Activated naive CD4-positive, alpha-beta T cell treated with Interleukin-2 at 50 U/mL for 16 hours (primary cell): ENCODE measurements at regions not wholly inside any gene's neighbourhood (a gene's known extent, or its start where the extent isn't known, plus 50 kb on each side); places are given as distances from the start of the nearest gene placed in this dataset.

ENCODE experiments used
- DNase-seq: peaks from one replicate; pipeline ENCODE4 v3.0.0-alpha.2; 2020

DNA sequence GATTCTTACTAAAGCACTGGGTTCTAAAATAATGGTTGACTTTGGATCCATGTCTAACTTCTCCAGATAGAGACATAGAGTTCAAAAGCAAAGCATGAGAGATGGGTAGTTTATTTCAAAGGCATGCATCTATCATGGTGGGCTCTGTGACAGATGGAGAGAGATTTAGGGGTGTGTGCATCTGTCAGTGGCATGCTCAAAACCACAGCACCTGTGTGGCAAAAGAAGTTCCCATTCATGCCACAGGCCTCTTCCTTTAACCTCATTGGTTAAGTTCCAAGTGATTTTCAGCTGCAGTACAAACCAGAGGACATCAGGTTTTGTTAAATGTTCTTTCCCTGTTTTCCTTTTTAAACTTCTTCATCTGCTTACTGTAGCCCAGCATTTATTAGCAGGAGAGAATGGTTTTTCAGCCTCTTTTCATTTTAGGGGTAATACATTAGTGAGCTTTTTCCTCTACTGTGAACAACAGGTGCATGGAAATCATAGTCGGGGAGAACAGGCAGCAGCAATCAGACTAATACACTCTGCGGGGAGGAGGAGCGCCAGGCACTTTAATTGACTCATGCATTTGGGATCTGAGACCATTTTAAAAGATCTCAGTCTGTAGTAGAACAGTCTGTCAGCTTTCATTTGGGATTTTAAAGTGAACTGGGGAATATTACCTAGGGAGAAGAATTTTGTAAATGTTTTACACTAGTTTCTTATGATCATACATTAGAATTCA is 52.4 kb upstream of the UPP2 start:
- no peak for DNase-seq

DNA sequence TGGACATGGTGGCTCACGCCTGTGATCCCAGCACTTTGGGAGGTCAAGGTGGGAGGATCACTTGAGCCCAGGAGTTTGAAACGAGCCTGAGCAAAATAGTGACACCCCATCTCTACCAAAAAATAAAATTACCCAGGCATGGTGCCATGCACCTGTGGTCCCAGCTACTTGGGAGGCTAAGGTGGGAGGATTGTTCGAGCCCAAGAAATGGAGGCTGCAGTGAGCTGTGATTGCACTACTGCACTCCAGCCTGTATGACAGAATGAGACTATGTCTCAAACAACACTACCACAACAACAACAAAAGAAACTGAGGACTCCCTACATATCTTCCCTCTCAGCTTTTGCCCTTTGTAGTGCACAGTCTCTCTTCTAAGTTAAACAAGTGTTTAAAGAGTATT is 53.3 kb upstream of the UPP2 start:
- DNase-seq = no peak

DNA sequence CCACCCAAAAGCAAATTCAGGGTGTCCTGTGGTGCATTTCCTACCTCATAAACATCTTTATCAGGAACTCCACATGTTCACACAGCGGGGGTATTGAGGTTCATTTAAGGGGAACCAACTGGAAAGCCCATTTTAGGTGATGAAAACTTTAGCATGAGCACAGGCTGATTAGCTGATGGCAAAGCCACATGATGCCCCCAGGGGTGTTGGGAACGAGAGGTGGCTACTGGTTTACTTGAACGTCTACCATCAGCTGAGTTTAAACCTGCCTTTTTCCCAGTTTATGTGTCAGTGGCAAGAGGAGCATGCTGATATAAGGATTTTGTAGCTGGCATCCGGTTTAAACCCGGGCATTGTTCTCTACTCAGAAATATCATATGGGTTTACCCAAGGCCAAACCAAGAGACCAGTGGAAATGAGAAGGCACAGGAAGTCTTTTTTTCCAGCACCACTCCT is 54.5 kb upstream of the UPP2 start:
- DNase-seq = no peak

DNA sequence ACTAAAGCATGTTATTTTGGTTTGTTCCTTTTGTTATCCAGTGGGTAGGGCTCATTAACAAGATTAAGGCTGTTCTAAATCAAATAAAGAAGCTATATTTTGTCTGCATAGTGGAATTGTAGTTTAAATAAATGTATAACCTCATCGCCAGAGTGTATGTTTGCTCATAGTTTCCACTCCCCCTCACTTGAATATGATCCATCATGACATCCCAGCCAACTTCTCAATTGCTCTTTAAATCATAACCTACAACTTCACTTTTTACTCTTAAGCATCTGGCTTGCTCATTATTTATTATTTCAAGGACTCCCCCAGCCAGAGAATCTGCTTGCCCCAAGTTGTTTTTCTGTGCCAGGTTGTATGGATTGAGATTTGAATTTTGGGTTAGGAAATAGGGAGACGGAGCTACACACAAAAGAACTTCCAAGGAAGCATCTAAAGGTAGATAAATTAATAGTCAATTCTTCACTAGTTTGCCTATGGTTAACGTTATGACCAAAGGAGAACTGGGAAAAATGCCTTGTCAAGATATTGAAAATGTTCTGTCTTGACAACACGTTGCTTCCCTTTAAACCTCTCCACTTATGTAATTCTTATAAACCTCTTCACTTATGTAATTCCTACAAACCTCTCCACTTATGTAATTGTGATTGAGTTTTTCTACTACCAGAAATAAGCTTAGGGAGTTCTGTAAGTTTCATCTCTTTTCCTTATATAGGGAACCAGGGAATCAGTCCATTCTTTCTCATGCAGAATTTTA is 55.4 kb upstream of the UPP2 start:
- no peak for DNase-seq

DNA sequence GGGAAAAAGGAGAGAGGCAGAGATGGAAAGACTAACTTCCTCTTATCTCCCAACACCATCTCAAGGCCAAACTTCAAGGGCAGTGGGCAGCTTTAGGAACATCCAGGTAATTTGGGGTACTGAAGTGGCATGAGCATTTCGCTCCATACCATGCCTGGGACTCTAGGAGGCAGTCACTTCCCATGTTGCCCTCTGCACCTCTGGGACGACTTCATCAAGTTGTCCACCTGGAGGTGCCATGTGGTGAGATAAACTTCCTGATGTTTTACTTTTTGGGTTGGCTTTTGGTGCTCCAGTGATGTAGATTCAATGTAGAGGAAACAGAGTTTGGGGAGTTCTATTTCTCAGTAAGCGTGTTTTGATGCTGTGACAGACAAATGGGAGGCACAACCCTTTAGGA is 56.3 kb upstream of the UPP2 start:
- DNase-seq = no peak

DNA sequence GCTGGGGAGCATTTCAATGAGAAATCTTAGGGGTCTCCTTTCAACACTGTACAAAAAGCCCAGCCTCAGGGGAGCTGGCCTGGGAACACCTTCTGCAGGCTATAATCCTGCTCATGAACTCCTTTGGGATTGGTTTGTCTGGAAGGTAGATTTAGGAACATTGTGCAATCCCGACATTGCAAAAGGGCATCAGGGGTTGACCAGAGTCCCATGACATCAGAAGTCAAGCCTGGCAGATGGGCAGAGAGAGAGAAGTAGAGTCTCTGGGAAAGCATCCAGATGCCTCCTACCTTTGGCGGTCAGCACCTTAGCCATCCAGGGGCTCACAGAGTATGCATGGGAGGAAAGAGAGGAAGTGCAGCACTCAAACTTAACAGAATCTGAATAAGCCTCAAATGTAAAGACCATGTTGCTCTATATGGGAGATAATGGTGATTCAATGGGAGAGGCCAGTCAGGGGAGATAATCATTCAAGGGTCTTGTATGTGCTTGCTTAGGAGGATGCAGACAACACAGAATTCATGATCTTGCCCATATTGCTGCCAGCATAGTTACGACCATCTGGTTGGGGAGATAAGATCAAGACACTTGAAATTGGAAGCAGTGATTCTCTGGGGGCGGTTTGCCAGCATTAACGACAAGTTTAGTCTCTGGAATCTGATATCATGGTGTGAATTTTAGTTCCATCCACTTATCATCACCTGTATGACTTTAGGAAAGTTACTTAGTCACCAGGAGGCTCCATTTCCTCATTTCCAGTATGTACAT is 58.3 kb upstream of the UPP2 start:
- no peak for DNase-seq

DNA sequence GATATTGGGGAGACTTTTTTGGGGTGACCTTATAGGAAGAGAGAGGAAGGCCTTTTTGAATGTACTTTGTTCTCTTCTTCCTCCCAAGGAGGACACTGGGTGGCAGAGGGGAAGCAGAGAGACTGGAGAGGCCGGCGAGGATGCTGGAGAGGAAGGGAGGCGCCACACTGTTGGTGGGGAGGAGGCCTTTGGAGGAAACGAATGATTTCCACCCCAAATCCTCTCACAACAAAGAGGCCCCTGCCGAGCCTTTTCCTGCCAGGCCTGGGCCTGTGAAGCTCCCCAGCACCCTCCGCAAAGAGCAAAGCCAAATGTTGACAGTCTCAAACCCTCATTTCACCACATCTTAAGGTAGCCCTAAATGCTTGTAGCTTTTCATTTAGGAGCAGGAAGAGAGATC is 59.0 kb upstream of the UPP2 start:
- no peak for DNase-seq

DNA sequence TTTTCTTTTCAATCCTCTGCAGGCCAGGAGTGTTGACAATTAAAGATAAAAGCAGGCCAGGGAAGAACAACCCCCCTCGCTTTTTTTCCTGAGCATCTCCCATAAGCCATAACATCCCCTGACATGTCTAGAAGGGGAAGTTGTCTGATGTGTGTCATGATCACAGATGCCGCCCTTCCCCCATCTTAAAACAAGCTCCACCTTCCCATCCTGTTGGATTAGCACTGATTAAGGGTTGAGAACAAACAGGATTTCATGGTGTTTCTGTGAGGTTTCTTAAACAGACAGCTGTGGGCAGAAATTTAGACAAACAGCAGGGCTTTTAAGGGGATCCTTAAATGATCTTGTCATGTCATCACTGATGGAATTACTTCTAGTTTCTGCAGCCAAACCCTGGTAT is 59.4 kb upstream of the UPP2 start:
- DNase-seq = no peak

DNA sequence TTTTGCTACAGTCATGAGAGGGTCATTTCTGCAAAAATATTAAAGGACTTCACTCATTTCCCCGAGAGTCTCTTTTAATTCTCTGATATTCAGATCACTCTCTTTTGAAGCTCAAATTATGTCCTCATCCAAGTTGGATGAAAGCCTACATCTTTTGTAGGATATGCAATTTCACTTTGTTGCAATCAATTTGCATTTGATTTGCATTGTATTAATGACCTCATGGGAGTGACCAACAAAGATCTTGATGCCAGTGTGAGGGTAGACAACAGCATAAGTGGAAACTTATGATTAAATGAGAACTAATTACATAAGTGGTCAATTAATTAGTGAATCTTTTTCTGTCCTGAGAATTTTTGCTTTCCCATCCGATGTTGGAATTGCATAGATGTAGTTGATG is 60.3 kb upstream of the UPP2 start:
- no peak for DNase-seq

DNA sequence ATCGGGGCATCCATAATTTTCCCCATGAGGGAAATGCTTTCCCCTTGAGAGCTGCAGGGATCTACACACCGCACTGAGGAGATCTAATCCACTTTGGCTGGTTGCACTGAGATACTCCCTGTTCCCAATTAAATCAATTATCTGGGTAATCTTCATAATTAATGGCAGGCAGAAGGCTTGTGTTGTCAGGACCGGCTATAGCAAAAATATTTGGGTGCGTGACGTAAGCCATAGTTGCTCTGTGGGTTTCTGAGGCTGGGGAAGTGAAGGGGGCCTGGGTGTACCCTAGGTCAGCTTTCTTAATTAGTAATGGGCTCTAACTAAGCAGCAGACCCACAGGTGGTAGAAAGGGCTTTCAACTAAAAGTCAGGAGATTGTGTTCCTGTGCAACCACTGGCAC is 62.8 kb upstream of the UPP2 start:
- DNase-seq = no peak

DNA sequence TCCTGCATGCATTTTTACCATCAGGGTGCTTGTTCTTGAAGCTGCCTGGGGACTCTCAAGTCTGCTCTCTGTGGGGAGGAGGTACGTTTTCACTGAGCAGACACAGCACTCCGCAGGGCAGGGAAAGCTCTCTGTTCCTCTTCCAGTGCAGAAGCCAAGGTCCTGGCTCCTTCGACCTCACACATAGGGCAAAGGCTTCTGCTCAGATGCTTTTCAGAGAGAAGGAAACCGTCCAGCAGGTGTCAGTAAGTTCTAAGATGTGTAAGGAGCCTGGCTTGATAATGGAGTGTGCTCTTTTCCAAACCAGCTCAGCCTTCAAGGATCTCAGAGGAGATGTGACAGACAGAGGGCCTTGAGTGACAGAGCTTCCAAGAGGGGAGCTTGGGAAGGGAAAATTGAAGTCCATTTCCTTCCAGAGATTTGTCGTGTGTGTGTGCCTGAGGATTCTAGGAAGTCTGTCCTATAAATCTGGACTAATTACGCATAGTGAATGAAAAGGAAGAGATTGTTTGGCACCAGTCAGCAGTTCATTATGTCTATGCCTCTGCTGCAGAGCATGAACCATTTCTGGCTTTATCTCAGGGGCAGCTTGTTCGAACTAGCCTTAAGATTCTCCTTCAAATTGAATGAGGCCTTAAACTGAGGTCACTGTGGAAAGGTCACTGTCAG is 67.3 kb upstream of the UPP2 start:
- no peak for DNase-seq

DNA sequence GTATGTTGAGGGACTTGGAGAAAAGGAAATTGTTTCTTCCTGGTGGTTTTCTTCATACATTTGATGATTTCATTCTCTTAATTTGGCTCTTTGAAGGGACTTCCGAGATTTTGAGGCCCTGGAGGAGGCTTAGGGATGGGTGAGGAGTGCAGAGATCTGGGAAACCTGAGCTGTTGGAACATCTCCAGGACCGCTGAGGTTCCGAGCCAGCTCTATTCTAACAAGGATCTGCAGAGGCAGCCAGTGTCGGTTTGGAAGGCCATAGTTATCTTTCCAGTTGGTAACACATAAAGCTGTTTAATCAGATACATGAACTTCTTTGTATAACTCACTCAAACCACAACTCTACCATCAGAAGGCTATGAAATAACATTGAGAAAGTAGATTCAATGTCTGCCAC is 70.3 kb upstream of the UPP2 start:
- no peak for DNase-seq

DNA sequence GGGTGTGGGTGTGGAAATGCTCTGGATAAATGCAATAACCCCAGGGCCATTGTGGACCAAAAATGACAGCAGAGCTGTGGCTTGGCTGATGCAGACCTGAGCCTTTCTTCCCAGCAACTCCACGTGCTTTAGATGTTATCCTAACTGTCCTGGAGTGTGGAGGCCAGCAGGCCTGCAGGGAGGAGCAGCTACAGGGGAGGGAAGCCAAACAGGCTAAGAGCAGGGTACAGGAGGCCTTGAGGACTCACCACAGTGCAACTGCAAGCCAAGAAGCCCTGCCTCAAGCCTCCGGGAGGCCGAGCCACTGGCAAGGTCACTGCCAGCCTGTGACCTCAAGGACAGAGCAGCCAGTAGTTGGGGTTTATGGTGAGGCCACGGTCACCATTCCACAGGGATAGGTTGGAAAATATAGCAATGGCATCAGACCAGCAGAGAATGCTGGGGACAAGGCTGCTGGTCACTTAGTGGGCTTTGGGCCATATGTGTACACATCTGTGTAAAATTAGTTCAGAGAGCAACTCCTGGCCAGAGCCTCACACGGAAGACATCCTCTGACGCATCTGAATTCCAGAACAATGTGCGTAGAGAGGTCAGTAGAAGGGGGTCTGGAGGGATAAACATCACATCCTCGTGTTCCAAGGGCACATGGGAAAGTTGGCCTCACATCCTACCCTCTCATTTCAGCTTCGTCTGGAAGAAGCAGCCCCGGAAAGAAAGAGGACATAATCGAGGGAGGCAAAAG is 76.2 kb upstream of the UPP2 start:
- no peak for DNase-seq

DNA sequence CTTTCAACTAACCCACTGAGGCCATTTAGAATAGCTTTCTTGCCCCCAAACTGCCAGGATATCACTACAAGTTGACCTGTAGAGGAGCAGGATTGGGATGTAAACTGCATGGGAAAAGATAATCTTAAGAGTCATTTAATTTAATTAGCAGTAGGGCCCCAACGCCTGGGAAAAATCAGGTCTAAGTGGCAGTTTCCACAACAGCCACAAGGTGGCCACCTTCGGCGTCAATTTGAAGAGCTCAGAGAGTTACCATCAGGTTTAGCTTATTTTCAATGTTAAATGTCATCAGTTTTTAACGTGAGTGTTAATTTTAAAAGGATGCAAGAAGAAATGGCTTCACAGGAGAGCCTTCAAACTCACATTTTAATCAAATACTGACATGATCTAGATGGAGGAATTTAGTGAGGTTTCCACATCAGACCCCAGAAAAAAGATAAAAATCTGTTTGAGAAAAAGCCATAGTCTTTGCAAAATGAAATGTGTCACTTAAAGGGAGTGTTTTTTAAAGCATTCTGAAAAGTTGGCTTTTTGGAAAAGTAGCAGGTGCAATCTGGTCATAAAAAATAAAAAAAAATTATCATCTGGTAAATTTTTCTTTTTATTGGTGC is 77.3 kb upstream of the UPP2 start:
- DNase-seq = peak; percentile 61

DNA sequence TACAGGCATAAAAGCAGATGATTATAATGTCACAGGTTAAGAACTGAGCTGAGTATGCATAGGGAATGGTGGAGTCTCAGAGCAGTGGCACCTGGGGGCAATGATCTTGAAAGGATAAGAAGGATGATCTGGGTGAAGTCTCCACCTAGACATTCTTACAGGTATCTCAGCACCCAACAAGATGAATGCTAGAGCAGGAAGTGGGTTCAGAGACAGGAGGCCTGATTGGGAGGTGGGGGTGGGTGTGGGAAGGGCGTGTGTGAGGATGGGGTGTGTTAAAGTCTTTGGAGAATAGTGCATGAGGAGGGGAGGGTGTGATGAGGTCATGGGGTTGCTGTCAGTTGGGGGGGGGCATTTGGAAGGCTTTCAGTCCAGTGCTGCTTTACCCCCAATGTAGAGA is 78.8 kb upstream of the UPP2 start:
- no peak for DNase-seq

DNA sequence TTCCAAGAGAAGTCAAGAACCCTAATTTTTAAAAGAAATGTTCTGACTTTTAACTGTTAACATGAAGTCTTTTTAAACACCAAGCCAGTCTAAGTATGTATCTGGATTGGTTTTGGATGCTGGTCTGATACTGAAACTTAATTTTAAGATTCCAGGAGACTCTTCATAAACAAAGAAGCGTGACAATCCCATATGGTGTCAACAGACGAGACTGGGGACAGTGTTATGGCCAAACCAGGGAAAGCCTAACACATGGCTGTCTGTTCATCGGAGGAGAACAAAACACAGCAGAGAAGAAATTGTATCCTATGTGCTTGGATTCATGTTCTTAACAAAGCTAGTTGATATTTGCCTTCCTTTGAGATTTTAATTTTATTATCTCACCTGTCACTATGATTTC is 80.5 kb upstream of the UPP2 start:
- no peak for DNase-seq

DNA sequence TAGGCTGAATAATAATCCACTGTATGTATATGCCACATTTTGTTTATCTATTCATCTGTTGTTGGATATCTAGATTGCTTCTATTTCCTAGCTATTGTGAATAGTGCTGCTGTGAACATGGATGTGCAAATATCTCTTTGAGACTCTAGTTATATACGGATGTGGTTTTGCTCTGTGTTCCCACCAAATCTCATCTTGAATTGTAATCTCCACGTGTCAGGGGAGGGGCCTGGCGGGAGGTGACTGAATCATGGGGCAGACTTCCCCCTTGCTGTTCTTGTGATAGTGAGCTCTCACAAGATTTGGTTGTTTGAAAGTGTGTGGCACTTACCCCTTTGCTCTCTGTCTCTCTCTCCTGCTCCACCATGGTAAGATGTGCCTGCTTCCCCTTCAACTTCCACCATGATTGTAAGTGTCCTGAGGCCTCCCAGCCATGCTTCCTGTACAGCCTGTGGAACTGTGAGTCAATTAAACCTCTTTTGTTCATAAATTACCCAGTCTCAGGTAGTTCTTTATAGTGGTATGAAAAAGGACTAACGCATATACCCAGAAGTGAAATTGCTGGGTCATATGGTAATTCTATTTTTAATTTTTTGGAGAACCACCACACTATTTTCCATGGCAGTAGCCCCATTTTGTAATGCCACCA is 86.1 kb upstream of the UPP2 start:
- peak; percentile 18 for DNase-seq

DNA sequence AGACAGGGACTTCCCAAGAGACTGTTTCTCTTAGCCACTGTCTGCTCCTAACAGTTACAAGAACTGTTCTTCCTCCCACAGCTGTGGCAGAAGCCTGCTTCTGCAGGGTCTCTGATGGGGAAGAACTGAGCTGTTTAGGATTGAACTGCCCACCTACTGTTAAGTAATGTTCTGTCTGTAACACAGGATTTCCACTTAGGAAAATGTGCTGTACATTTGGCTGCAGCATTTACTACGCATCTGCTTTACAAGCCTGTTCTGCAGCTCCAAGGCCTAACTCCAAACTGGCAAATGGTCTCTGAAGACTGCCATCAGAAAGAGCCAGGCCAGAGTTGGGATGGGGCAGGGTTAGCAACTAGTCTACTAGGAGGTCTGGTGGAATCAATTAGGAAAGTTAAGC is 87.8 kb upstream of the UPP2 start:
- no peak for DNase-seq

DNA sequence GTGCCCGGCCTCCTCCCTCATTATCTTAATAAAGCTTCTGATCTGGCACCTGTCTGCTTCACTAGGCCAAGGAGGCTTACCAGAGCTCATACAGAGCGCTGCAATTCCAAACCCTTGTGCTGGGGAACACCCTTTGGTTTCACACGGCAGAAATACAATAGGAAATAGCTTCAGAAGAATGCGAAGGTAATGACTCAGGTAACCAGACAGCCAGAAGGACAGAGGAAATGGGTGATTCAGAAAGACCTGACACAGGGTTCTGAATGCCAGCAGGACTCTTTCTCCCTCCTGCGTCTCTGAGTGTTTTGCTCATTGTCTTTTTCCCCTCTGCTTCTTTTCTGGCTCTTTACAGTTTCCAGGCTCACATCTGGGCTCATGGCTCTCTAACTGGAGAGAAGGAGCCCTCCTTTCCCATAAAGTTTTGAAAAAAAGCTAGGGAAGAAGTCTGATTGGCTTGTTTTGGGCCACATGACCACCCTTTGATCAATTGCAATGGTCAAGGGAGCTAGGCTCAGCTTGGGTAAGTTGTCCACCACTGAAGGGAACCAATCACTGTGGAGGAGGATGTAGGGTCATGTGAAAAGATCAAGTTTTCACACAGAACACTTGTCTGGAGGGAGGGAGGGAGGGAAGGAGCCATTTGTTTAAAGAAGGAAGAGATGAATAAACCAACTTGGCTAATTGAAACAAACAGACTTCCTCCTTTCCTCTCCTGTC is 90.5 kb upstream of the UPP2 start:
- no peak for DNase-seq

DNA sequence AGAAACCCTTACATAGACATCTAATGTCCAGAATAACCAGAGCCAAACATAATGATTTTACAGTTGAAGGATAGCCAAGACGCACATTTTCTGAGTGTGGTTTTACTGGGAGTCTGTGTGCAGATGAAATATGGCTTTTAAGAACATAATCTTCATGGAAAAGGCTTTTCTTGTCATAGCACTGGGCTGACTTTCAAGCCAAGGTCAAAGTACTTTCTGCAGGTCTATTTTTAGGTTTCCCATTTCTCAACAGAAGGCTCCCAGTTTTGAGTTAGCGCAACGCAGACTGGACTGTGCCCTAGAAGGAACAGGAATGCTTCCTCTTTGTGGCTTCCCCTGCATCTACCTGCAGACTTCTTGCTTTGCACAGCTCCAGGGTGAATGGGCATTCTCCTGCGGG is 92.3 kb upstream of the UPP2 start:
- no peak for DNase-seq
